IMR-90 (cell line): ENCODE measurements at regions not wholly inside any gene's neighbourhood (a gene's known extent, or its start where the extent isn't known, plus 50 kb on each side); places are given as distances from the start of the nearest gene placed in this dataset.

Experiments
- ATAC-seq: fragments of 200-7000 bp; cut with Tn5 transposase; 2 replicates; pipeline ENCODE4 v1.9.1; 2020; ENCODE audit warnings: low read depth, mild to moderate bottlenecking, moderate library complexity
- BruUV-seq: library from RNA; stranded (reverse); fragments of 400-500 nt; replicated peaks from 2 replicates; lab custom pipeline; 2021; lab: Mats Ljungman, UMichigan
- CTCF ChIA-PET: fragments of 300-600 bp; formaldehyde crosslinking; extraction: SDS; loops from one replicate; lab custom pipeline; 2021; ENCODE audit warnings: antibody characterized with exemption; lab: Yijun Ruan, JAX
- POLR2A ChIA-PET: fragments of 300-600 bp; sonication (Branson Sonifier 250); formaldehyde crosslinking; loops from one replicate; lab custom pipeline; 2022; ENCODE audit warnings: antibody characterized with exemption; ENCODE audit not compliant: unreplicated experiment; lab: Charles Lee
- DNase-seq: peaks from one replicate; pipeline ENCODE4 v3.0.0; 2013
- H2AFZ ChIP-seq: replicated peaks from 2 replicates; pipeline ENCODE3; 2013; ENCODE audit warnings: low read length, mild to moderate bottlenecking; ENCODE audit not compliant: poor library complexity
- H2AK5ac ChIP-seq: 2 replicates; pipeline ENCODE4 v1.6.1; 2013; ENCODE audit warnings: low read depth, low read length, inconsistent platforms
- H2AK9ac ChIP-seq: replicated peaks from 2 replicates; pipeline ENCODE3; 2013; ENCODE audit warnings: mild to moderate bottlenecking, low read depth, low read length, moderate library complexity; ENCODE audit not compliant: poor library complexity
- H2BK120ac ChIP-seq: 2 replicates; pipeline ENCODE4 v1.6.1; 2013; ENCODE audit warnings: low read depth, low read length, inconsistent platforms
- H2BK15ac ChIP-seq: 3 replicates; pipeline ENCODE4 v1.6.1; 2013; ENCODE audit warnings: low read depth, low read length, inconsistent platforms
- H2BK20ac ChIP-seq: 2 replicates; pipeline ENCODE4 v1.6.1; 2013; ENCODE audit warnings: low read depth, mild to moderate bottlenecking, inconsistent platforms, low read length, moderate library complexity
- H2BK5ac ChIP-seq: 2 replicates; pipeline ENCODE4 v1.6.1; 2013; ENCODE audit warnings: mild to moderate bottlenecking, low read depth, low read length, inconsistent platforms; ENCODE audit not compliant: poor library complexity, severe bottlenecking
- H3K14ac ChIP-seq: replicated peaks from 2 replicates; pipeline ENCODE4 v1.6.1; 2013; ENCODE audit warnings: low read depth, low read length, inconsistent platforms
- H3K18ac ChIP-seq: 2 replicates; pipeline ENCODE4 v1.6.1; 2013; ENCODE audit warnings: low read depth, low read length, control low read depth
- H3K23ac ChIP-seq: 2 replicates; pipeline ENCODE4 v1.6.1; 2013; ENCODE audit warnings: low read depth, low read length, inconsistent platforms
- H3K27ac ChIP-seq: 2 replicates; pipeline ENCODE4 v1.5.1; 2013; ENCODE audit warnings: mild to moderate bottlenecking, control low read depth, low read length; ENCODE audit not compliant: insufficient read depth
- H3K27me3 ChIP-seq: 2 replicates; pipeline ENCODE4 v1.6.1; 2013; ENCODE audit warnings: low read length; ENCODE audit not compliant: control insufficient read depth, insufficient read depth
- H3K36me3 ChIP-seq: 2 replicates; pipeline ENCODE4 v1.6.1; 2013; ENCODE audit warnings: low read length, mixed read lengths; ENCODE audit not compliant: control insufficient read depth, insufficient read depth
- H3K4ac ChIP-seq: 2 replicates; pipeline ENCODE4 v1.6.1; 2013; ENCODE audit warnings: low read depth, low read length, inconsistent platforms
- H3K4me1 ChIP-seq: 2 replicates; pipeline ENCODE4 v1.6.1; 2013; ENCODE audit warnings: low read length, mixed read lengths; ENCODE audit not compliant: control insufficient read depth, insufficient read depth
- H3K4me2 ChIP-seq: 2 replicates; pipeline ENCODE4 v1.6.1; 2013; ENCODE audit warnings: low read depth, mild to moderate bottlenecking, control low read depth, low read length, moderate library complexity
- H3K4me3 ChIP-seq: 2 replicates; pipeline ENCODE4 v1.5.1; 2013; ENCODE audit warnings: low read depth, mild to moderate bottlenecking, control low read depth, low read length, moderate library complexity; ENCODE audit not compliant: insufficient read depth
- H3K56ac ChIP-seq: 2 replicates; pipeline ENCODE4 v1.6.1; 2013; ENCODE audit warnings: low read length, inconsistent platforms; ENCODE audit not compliant: insufficient read depth; ENCODE audit errors: extremely low read depth
- H3K79me1 ChIP-seq, 2 experiments: 2 replicates each; pipeline ENCODE4 v1.6.1; 2013; ENCODE audit warnings: low read length in 2 of 2, inconsistent platforms in 1 of 2, low read depth in 1 of 2
- H3K9ac ChIP-seq: 2 replicates; pipeline ENCODE4 v1.6.1; 2013; ENCODE audit warnings: low read depth, low read length, control low read depth
- H3K9me1 ChIP-seq: 2 replicates; pipeline ENCODE4 v1.6.1; 2013; ENCODE audit warnings: low read length, inconsistent platforms; ENCODE audit not compliant: insufficient read depth
- H3K9me3 ChIP-seq: 2 replicates; pipeline ENCODE4 v1.6.1; 2013; ENCODE audit warnings: low read length; ENCODE audit not compliant: control insufficient read depth, insufficient read depth
- H4K20me1 ChIP-seq: 2 replicates; pipeline ENCODE4 v1.6.1; 2013; ENCODE audit warnings: low read length, inconsistent platforms; ENCODE audit not compliant: insufficient read depth
- H4K5ac ChIP-seq: 2 replicates; pipeline ENCODE4 v1.6.1; 2013; ENCODE audit warnings: mild to moderate bottlenecking, low read depth, low read length, control low read depth
- H4K8ac ChIP-seq, 2 experiments: 2 replicates each; pipeline ENCODE4 v1.6.1; 2013; ENCODE audit warnings: low read depth in 2 of 2, low read length in 2 of 2, control low read depth in 1 of 2, inconsistent platforms in 1 of 2
- H4K91ac ChIP-seq: 2 replicates; pipeline ENCODE4 v1.6.1; 2013; ENCODE audit warnings: low read depth, low read length, inconsistent platforms; ENCODE audit not compliant: insufficient read depth
- BHLHE40 ChIP-seq: fragments of 150-350 bp; IDR thresholded peaks from 2 replicates; pipeline ENCODE4 v1.6.1; 2016; ENCODE audit warnings: mild to moderate bottlenecking, low read depth, low read length
- CEBPB ChIP-seq: IDR thresholded peaks from 2 replicates; pipeline ENCODE4 v1.6.1; 2012; ENCODE audit warnings: low read depth, low read length, improper control_type of control experiment
- CHD1 ChIP-seq: IDR thresholded peaks from 2 replicates; pipeline ENCODE4 v1.6.1; 2012; ENCODE audit warnings: low read depth, low read length, improper control_type of control experiment
- CTCF ChIP-seq: conservative IDR thresholded peaks from 2 replicates; pipeline ENCODE4 v1.5.1; 2012; ENCODE audit warnings: mild to moderate bottlenecking, low read depth, low read length, improper control_type of control experiment
- ELK1 ChIP-seq: fragments of 150-350 bp; IDR thresholded peaks from 2 replicates; pipeline ENCODE4 v1.6.1; 2016; ENCODE audit warnings: low read depth, mild to moderate bottlenecking, low read length, moderate library complexity, borderline replicate concordance
- FOS ChIP-seq: fragments of 150-350 bp; IDR thresholded peaks from 2 replicates; pipeline ENCODE4 v1.6.1; 2016; ENCODE audit warnings: low read depth, low read length
- MAFK ChIP-seq: IDR thresholded peaks from 2 replicates; pipeline ENCODE4 v1.6.1; 2012; ENCODE audit warnings: low read depth, low read length, improper control_type of control experiment
- MAZ ChIP-seq: IDR thresholded peaks from 2 replicates; pipeline ENCODE4 v1.6.1; 2012; ENCODE audit warnings: low read depth, mild to moderate bottlenecking, low read length, improper control_type of control experiment, moderate library complexity, borderline replicate concordance
- MXI1 ChIP-seq: IDR thresholded peaks from 2 replicates; pipeline ENCODE4 v1.6.1; 2012; ENCODE audit warnings: low read depth, mild to moderate bottlenecking, low read length, moderate library complexity, borderline replicate concordance
- NFE2L2 ChIP-seq: fragments of 150-350 bp; IDR thresholded peaks from 2 replicates; pipeline ENCODE4 v1.6.1; 2016; ENCODE audit warnings: low read depth, mild to moderate bottlenecking, low read length
- POLR2A ChIP-seq: IDR thresholded peaks from 2 replicates; pipeline ENCODE4 v1.6.1; 2012; ENCODE audit warnings: mild to moderate bottlenecking, low read depth, low read length
- RAD21 ChIP-seq: IDR thresholded peaks from 2 replicates; pipeline ENCODE4 v1.6.1; 2012; ENCODE audit warnings: low read length, improper control_type of control experiment
- RCOR1 ChIP-seq: IDR thresholded peaks from 2 replicates; pipeline ENCODE4 v1.6.1; 2012; ENCODE audit warnings: mild to moderate bottlenecking, low read length, improper control_type of control experiment; ENCODE audit not compliant: insufficient replicate concordance
- RFX5 ChIP-seq: IDR thresholded peaks from 2 replicates; pipeline ENCODE4 v1.8.0; 2012; ENCODE audit warnings: low read depth, mild to moderate bottlenecking, low read length, moderate library complexity
- SMC3 ChIP-seq: fragments of 150-350 bp; IDR thresholded peaks from 2 replicates; pipeline ENCODE4 v1.6.1; 2016; ENCODE audit warnings: low read depth, mild to moderate bottlenecking, antibody characterized with exemption, low read length, moderate library complexity
- USF2 ChIP-seq: fragments of 150-350 bp; IDR thresholded peaks from 2 replicates; pipeline ENCODE4 v1.6.1; 2017; ENCODE audit warnings: mild to moderate bottlenecking, antibody characterized with exemption, low read length, low read depth
- WGBS, 2 experiments: methylation state at CpG; one replicate each; pipeline versions ENCODE4 v1.1.5 to v1.1.7; 2013; ENCODE audit warnings: missing lambda C conversion rate in 2 of 2; ENCODE audit not compliant: insufficient read length in 1 of 2; ENCODE audit errors: extremely low coverage in 2 of 2; 5-methylcytosine and 5-hydroxymethylcytosine counted together
- dilution Hi-C: fragments of 300-500 bp; cut with HindIII; formaldehyde crosslinking; loops from one replicate; pipeline ENCODE4 v1.14.3; 2018; ENCODE audit warnings: low sequenced_read_pairs; ENCODE audit not compliant: unreplicated experiment
- in situ Hi-C: fragments of 300-500 bp; cut with MboI; formaldehyde crosslinking; loops from 3 replicates; pipeline ENCODE4 v1.14.3; 2019; ENCODE audit warnings: low sequenced_read_pairs, inconsistent platforms, mixed read lengths
- intact Hi-C: fragments of 100-400 bp; cut with micrococcal nuclease; formaldehyde crosslinking; loops from 2 replicates; pipeline ENCODE4 v1.10.0; 2022

- no peak overlapping the region for H2AK9ac ChIP-seq
- CTCF ChIA-PET, result no interaction called here
- DNase-seq (no peak), ATAC-seq (no peak)
- H4K5ac ChIP-seq, result no peak overlapping the region
- POLR2A ChIA-PET, result no interaction called here
- no peak overlapping the region for H3K4me3 ChIP-seq
- H3K79me1 ChIP-seq, result no peaks in the 10 kb centered on the region
- no peak overlapping the region for H2AFZ ChIP-seq
- H3K23ac ChIP-seq, result no peak overlapping the region
- no peak overlapping the region for H2BK15ac ChIP-seq
- in situ Hi-C loops (no loop called here), intact Hi-C loops (no loop called here), dilution Hi-C loops (no loop called here)
- H3K56ac ChIP-seq, result no peak overlapping the region
- H3K4me1 ChIP-seq, result no peaks in the 10 kb centered on the region
- no peak overlapping the region for H4K8ac ChIP-seq
- no peak overlapping the region for H2BK120ac ChIP-seq
- no peak overlapping the region for H2BK20ac ChIP-seq
- H4K20me1 ChIP-seq, result no peaks in the 10 kb centered on the region
- H3K9me3 ChIP-seq, result peaks cover 17% of the 10 kb centered on the region
- TF ChIP-seq RCOR1 (no peak), CHD1 (no peak), CEBPB (no peak), USF2 (no peak), FOS (no peak), CTCF (no peak), MAZ (no peak), RFX5 (no peak), ELK1 (no peak), SMC3 (no peak), MXI1 (no peak), POLR2A (no peak), MAFK (no peak), NFE2L2 (no peak), RAD21 (no peak), BHLHE40 (no peak)
- H3K4ac ChIP-seq, result no peak overlapping the region
- no peak overlapping the region for H3K27ac ChIP-seq
- no peaks in the 10 kb centered on the region for H3K9me1 ChIP-seq
- no peak overlapping the region for H2AK5ac ChIP-seq
- no peak overlapping the region for H3K4me2 ChIP-seq
- 67% methylated on average over 3 of the region's 14 CpGs; no CpG with 5 or more reads in 1 of the 2 experiments for WGBS, 2 experiments
- H3K18ac ChIP-seq, result no peak overlapping the region
- no peak overlapping the region for H4K91ac ChIP-seq
- H3K36me3 ChIP-seq, result no peaks in the 10 kb centered on the region
- H2BK5ac ChIP-seq, result no peak overlapping the region
- BruUV-seq, result no TSS peak
- no peak overlapping the region for H3K14ac ChIP-seq
- H3K9ac ChIP-seq, result no peak overlapping the region
- no peaks in the 10 kb centered on the region for H3K27me3 ChIP-seq
Observed at GRCh38 chr2:239695728-239696240, 295.0 kb upstream of the HDAC4 start.
